ENCODE measurements at regions not wholly inside any gene's neighbourhood (a gene's known extent, or its start where the extent isn't known, plus 50 kb on each side); places are given as distances from the start of the nearest gene placed in this dataset.

DNA sequence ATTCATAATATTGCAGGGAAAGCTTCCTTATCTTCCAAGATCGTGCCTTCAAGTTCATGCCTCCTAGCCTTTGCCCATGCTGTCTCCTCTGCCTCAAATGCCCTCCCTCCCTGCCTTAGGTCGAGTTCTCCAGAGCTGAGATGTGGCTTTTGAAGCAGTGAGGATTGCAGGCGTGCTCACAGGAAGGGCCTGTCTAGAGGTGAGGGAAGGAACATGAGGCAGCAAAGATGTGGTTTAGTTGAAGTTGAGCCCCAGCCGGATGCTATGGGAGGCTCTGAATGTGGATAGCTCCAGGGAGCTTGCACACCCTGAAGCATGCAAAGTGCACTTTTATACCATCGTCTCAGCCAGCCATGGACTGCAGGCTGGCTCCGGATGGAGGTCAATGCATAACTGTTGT, 754.6 kb upstream of the EEF2KMT start:
- no peak for DNase-seq

DNA sequence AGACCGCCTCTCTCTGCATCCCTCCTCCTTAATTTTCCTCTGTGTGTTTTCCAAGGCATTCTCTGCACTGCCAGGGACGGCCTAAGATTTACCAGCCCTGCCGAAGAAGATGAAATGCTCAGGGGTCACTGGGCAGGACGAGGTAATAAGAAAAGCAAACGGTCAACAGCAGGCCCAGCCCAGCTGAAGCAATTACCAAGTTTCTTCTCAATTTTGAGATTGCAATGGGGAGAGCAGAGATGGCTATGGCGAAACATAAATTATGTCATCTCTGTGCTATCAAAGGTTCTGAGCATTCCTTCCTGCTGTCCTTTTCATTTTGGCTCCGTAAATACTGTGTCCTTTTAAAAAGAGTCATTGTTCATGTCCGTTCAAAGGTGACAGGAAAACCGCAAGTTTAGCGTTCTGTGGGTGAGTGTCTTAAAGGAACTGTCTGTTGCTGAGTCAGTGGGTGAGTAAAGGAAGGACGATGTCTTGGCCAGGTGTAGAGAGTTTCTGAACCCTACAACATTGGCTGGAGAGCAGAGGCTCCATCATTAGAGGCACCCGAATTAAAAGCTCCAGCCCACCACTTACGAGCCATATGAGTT, 753.9 kb upstream of the EEF2KMT start:
- no peak for DNase-seq

DNA sequence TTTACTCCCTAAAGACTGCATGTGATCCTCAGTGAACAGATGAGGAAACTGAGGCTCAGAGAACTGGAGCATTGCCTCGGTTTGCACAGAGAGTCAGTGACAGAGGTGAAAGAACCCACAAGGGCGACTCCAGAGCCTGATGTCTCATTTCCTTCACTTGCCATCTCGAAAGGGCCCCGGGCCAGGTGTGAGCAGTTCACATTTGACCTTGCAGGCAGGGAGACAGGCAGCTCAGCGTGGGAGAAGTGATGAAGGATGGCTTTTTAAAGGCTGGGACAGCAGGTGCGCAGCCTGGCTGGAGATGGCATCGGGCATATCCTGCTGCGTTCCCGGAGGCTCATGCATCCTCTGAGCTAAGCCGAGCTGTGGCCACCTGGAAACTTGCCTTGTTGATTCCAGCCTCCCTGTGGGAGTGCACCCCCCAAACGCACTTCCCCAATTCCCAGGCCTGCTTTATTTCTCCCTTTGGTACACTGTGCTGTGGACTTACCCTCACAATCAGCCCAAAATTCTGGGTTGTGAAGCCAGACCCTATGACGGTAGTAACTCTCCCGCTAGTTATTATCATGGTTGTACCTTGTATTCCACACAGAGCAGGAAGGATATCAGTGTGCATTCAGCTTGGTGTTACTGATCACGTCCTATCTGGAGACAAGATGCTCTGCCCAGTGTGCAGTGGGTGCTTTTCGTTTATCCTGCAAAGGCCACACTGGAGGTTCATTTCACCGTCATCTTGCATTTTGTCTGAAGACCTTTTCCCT, 753.2 kb upstream of the EEF2KMT start:
- DNase-seq = no peak

DNA sequence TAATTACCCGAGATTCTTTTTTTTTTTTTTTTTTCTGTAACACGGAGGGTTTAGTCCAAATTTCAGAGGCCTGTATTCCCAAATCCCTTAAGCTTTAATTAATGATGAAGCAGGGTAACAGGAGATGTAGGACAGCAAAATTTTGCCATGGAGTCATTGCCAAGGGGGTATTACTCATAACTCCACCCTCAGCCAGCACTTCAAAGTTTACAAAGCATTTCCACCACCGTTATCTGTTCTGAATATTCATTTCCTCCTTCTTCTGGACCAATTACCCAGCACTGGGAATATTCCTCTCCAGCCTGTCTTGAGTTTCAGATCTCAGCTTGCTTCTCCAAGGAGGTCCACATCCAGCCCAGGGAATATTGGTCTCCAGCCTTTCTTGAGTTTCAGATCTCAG, 747.5 kb upstream of the EEF2KMT start:
- DNase-seq = no peak

DNA sequence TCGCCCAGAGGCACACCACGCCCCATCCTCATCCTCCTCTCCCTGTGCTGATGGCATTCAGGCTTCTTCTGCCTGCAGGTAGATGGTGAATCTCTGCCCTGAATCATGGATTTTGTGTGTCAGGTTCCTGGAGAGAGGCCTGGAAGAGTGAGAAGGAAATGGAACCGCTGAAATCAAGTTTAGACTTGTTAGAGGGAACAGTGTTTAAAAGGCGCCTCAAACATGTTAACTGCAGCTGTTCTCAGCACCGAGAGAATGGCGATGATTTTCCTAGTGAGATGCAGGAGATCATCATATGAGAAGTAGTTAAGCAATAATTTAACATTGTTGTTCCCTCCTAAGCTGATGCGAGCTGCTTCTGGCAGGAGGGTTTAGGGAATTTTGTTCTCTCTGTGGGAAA, 744.4 kb upstream of the EEF2KMT start:
- no peak for DNase-seq

DNA sequence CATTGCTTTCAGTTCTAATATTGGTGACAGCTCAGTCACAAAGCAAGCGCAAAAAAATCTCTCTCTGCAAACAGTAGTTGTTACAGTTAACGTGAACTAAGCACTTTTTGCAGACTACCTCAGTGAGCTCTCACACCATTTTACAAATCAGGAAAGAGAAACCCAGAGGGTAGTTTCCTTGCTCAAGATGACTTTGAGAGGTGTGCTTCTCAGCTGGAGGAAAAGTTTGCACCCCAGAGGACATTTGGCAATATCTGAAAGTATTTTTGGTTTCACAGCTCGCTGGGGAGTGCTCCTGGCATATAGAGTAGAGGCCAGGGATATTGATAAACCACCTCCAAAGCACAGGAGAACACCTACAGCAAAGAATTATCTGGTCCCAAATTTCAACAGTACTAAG, 741.1 kb upstream of the EEF2KMT start:
- DNase-seq = no peak

DNA sequence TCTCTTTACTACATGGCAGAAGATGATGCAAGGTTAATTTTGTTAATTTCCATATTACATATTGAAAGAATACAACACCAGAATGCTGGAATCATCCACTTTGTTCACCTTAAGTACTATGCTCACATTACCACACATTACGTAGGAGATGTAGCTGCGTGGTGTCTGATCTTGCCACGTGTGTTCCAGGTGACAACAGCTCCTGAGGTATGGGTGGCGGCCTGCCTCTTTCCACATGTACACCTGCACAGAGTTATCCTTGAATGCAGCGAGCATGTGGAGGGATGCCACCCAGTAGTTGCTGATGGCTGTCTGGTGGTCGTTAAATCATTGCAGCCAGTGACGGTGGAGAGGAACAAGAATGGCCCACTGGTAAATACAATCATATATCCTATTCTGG, 740.5 kb upstream of the EEF2KMT start:
- DNase-seq = no peak

DNA sequence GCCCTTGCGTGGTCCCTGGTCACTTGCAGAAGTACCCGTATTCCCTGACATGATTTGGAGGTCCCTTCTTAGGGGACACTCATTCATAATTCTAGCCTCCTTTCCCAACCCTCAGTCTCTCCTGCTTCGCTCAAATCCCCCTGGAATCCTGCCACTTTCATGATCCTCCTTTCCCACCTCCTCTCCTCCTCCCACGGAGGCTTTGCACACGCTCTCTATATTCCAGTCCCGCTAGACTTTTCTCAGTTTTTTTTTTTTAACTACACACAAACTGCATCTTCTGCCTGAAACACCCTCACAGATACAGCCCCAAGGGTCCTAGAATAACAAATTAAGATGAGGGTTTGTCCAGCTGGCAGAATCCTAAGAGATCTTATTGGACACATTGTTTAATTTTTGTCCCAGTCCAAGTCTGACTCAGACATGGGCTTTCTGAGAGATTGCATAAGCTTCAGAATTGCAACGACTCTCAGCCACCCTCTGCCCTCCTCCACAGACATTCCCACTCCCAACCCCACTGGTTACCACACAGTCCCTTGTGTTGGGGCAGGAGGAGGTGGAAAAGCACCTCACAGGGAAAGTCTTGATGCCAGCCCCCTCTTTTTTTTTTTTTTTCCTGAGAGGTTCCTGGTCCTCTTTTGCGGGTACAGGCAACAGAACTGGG, 739.5 kb upstream of the EEF2KMT start:
- no peak for DNase-seq

DNA sequence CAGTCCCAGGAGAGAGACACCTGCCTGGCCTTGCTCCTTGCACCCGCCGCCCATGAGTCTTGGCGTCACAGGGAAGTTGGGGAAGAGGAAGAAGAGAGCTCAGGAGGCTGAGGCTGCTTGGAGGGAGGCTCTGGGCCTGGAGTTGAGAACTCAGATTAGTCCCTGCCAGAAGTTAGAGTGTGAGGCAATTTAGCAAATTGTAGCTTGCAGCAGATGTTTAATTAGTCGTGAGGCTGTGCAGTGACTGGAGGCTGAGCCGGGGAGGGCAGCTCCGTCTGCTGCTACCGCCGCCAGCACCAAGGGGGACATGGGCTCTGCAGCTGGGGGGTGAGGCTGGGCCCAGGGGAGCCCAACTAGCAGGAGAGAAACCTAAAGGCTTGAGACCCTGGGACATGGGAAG, 738.3 kb upstream of the EEF2KMT start:
- no peak for DNase-seq

DNA sequence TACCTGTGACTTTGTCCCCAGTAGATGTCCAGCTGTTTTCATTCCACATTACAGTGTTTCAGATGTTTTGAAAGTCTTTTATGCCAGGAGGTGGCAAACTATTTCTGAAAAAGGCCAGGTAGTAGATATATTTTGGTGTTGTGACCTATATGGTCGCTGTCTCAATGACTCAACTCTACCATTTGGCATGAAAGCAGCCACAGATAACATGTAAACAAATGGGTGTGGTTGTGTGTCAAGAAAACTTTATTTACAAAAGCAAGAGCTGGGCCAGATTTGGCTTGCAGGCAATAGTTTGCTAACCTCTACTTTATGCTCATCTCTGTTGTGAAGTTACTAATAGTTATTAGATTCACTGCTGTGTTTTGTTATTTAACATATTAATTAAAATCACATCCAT, 728.7 kb upstream of the EEF2KMT start:
- no peak for DNase-seq

DNA sequence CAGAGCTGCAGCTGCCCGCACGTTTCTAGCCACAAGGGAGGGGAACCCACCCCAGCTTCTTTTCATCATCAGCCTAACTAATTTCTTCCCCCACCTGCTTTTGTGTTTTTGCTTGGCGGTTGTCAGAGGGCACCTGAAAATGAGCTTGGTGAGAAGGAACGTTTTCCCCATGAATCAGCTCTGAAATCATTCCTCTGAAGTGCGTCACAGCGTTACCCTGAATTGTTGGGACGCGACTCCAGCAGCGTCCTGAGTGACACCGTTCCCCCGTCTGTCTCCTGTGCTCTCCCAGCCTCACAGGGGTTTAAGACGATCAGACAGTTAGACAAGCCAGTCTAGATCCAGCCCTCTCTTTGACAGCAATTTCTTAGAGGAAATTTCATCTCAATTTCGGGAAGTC, 722.9 kb upstream of the EEF2KMT start:
- no peak for DNase-seq

DNA sequence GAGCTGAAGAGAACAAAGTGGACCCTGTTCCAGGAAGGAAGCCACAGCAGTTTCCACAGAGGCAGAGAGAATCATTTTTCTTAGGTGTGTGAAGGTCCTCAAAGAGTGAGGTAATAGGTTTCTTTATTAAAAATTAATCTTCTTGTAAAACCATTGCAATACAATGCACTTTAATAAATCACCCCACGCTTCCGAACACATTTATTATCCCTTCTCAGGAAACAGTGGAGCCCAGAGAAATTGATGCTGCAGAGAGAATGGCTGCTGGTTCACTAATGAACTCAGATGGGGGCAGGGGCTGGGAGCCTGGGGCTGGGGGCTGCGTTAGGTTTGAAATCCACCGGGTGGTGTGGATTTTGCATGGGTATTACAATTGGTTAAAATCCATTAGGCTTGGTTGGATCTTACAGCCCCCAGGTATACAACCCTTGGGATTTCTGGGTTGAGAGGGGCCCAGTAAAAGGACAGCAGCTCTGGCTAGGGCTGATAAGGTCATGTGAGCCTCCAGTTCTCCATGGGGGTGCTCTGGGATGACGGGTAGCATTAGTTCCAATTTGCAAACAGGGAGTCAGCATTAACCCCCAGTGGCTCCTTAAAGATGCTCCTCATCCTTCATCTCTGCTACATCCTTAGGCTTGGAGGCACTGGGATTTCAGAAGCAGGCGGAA, 718.1 kb upstream of the EEF2KMT start:
- no peak for DNase-seq

DNA sequence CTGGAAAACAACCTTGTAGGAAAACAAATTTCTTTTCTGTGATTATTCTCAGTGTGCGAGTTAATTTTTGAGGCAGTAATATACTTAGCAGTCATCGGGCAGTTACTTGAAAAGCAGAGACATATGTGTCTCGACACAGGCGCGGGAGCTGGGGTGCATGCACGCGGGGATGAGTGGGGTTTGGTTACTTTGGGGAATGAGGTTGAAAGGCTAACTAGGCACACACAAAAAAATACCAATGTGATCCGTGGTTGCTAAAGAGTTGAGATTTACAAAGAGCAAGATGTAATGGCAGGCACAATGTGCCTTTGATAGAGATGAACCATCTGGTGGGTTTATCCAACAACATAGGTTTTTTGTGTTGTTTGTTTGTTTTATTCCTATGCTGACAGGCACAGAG, 703.8 kb upstream of the EEF2KMT start:
- no peak for DNase-seq

DNA sequence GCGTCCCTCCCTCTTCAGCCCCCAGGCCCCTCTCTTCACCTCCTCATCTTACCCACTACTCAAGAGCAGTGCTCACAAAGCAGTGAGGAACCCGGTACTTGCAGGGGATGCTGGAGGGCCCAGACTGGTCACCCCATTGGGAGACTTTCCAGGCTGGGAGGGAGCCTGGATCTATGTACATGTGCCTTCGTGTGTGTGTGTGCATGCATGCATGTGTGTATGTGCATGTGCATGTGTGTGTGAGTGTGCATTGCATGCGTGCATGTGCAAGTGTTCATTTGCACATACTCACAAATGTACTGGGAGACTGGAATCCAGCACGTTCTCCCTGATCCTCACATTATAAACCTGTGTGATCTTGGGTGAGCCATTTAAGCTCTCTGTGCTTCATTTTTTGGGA, 696.0 kb upstream of the EEF2KMT start:
- no peak for DNase-seq

DNA sequence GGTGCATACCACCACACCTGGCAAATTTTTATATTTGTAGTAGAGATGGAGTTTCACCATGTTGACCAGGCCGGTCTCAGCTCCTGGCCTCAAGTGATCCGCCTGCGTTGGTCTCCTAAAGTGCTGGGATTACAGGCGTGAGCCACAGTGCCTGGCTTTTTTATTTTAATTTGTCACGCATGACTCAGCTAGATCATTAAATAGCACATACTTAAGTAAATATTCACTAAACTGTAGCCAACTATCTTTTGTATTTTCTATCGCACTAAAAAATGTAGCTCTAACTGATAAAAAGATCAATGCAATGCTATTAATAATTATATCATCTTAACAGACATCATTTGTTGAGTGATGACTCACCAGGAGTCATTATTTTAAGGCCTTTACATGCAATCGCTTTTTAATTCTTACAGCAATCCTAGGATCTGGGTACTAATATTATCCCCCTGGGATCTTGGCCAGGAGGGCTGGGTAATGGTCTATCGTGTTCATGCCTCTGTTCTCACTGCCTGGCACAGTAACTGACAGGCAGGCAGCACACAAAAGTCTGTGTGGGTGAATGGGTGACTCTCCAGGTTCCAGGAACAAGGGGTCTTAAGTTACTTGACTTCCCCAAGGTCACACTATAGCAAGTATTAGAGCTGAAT, 693.5 kb upstream of the EEF2KMT start:
- no peak for DNase-seq

DNA sequence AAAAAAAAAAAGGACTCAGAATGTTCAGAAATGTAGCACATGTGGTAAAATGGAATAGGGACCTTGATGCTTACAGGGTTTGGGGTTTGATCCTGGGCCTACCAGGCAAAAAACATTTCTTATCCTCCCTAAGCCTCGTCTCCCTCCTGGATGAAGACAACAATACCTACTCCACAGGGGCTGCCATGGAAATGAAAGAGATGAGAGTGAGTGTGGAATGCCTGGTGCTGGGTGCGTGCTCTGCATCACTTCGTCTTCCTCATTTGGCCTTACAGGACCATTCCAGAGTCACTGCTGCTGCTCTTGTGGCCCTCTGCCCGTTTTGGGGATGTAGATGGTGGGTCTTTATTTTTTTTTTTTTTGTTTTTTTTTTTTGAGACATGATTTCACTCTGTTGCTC, 692.9 kb upstream of the EEF2KMT start:
- DNase-seq = no peak

DNA sequence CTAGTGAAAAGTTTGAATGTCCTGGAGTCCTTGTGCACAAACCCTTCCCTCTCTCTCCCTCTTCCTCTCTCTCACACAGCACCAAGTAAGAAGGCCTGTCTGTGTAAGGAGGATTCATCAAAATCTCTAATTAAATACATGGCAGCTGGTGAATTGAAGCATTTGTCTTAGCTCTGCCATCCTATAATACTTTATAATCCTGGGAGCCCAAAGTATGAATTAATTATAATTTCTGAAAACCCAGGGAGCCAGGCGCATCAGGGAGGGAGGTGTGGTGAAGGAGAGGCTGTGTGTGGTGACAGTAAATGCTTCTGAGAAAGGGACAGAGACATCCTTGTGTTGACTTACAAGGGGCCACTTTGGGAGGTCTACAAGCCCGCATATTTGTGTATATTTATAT, 691.4 kb upstream of the EEF2KMT start:
- no peak for DNase-seq

DNA sequence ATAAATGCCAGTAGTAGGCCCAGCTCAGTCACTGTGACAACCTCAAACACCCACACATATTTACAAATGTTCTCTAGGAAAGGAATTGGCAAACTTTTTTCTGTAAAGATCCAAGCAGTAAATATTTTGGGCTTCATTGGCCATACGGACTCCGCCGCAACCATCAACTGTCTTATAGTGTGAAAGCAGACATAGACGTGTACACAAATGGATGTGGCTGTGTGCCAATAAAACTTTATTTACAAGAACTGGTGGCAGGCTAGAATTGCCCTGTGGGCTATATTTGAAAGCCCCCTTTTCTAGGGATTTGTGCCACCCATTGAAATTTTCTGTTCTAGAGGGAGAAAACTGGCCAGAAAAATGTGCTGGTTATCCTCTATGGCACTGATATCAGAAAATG, 683.8 kb upstream of the EEF2KMT start:
- no peak for DNase-seq

DNA sequence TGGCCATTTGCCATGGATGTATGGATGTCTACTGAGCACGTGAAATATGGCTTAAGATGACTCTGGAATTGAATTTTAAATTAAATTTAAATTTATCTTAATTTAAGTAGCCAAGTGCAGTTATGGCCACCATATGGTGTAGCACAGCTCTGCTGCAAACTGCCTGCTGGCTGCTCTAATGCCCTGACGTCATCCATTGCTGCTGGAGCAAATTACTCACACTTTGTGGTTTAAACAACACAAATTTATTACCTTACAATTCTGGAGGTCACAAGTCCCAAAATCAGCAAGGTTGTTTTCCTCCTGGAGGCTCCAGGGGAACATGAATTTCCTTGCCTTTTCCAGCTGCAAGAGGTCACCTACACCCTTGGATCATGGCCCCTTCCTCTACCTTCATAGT, 679.3 kb upstream of the EEF2KMT start:
- no peak for DNase-seq

DNA sequence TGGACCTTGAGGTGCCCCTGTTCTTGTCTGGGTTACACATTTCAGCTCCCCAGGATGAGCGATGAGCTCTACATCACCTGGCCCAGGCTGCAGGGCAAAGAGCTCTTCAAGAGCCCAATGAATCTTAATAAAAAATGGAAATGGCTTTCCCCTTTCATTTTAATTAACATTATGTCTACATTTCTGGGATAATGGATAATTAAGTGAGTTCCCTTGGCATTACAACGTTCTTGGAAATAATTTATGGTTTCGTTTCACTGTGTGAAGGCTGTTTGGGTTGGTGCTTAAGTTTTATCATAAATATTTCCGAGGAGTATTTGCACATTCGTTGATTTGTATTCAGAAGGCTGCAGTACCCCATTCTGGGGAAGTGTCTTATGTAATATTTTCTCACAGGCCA, 678.3 kb upstream of the EEF2KMT start:
- DNase-seq = no peak

DNA sequence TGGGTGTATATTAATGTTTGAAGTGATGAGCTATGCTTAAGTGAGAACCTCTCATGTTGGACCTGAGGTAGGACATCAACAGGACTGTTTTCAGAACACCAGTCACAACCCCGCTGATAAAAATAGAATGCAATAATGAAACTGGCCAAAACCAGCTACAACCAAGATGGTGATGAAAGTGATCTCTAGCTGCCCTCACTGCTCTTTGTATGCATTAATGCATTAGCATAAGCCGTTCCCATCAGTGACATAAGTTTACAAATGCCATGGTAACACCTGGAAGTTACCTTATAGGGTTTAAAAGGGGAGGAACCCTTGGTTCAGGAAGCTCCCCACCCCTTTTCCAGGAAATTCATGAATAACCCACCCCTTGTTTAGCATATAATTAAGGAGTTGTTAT, 672.5 kb upstream of the EEF2KMT start:
- DNase-seq = no peak

DNA sequence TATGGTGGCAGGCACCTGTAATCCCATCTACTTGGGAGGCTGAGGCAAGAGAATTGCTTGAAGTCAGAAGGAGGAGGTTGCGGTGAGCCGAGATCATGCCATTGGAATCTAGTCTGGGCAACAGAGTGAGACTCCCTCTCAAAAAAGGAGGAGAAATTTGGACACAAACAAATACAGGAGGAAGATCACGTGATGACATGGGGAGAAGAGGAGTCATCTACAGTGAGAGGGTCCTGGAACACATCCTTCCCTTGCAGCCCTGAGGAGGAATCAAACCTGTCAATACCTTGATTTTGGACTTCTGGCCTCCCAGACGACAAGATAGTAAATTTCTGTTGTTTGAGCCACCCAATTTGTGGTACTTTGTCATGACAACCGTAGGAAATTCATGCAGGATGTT, 671.9 kb upstream of the EEF2KMT start:
- DNase-seq = no peak

DNA sequence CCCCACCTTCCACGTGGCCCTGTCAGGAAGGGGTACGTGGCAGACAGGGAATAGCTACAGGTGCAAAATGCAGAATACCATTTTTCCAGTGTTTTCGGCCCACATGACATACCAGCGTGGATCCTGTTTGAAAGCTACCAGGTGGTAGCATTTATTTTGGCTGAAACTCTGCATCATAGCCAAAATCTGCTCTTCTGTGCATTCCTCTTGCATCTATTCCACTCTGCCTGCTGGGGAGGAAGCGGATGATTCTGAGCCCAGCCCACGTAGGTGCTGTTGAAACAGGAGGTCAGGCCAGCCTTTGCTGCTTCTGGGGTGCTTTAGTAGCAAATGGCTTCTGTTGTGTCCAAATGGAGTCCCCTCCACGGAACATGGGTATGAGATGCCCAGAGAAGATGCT, 670.9 kb upstream of the EEF2KMT start:
- DNase-seq = no peak

Measured in muscle of back (tissue), 3 donors.